8988T (cell line): ENCODE measurements at regions not wholly inside any gene's neighbourhood (a gene's known extent, or its start where the extent isn't known, plus 50 kb on each side); places are given as distances from the start of the nearest gene placed in this dataset.

Source experiments
- DNase-seq: peaks from one replicate; pipeline ENCODE4 v3.0.0; 2011

- DNase-seq, result no peak
Measured at GRCh38 chr16:5446623-5447240, 349.1 kb upstream of the EEF2KMT start.

- DNase-seq, result no peak
Measured at GRCh38 chr16:5444189-5444588, 346.6 kb upstream of the EEF2KMT start.

- no peak for DNase-seq
Measured at GRCh38 chr16:5442986-5443385, 345.4 kb upstream of the EEF2KMT start.

- no peak for DNase-seq
Measured at GRCh38 chr16:5442054-5442453, 344.5 kb upstream of the EEF2KMT start.

- DNase-seq, result no peak
Measured at GRCh38 chr16:5438591-5438990, 341.0 kb upstream of the EEF2KMT start.

GRCh38 chr16:5433587-5433986, 336.0 kb upstream of the EEF2KMT start:
- no peak for DNase-seq

GRCh38 chr16:5432166-5432565, 334.6 kb upstream of the EEF2KMT start:
- DNase-seq, result no peak

- no peak for DNase-seq
Measured at GRCh38 chr16:5430598-5430997, 333.0 kb upstream of the EEF2KMT start.

GRCh38 chr16:5428932-5429331, 331.3 kb upstream of the EEF2KMT start:
- no peak for DNase-seq

- DNase-seq, result no peak
Measured at GRCh38 chr16:5427571-5427970, 330.0 kb upstream of the EEF2KMT start.

- no peak for DNase-seq
Measured at GRCh38 chr16:5422643-5423496, 325.3 kb upstream of the EEF2KMT start.

GRCh38 chr16:5422047-5422446, 324.5 kb upstream of the EEF2KMT start:
- no peak for DNase-seq

GRCh38 chr16:5416013-5416412, 318.4 kb upstream of the EEF2KMT start:
- no peak for DNase-seq

- DNase-seq, result no peak
Measured at GRCh38 chr16:5415123-5415522, 317.5 kb upstream of the EEF2KMT start.

GRCh38 chr16:5412731-5413130, 315.1 kb upstream of the EEF2KMT start:
- no peak for DNase-seq

GRCh38 chr16:5398203-5398602, 300.6 kb upstream of the EEF2KMT start:
- no peak for DNase-seq

GRCh38 chr16:5396880-5397279, 299.3 kb upstream of the EEF2KMT start:
- DNase-seq, result no peak

- DNase-seq, result no peak
Measured at GRCh38 chr16:5393070-5393469, 295.5 kb upstream of the EEF2KMT start.

- no peak for DNase-seq
Measured at GRCh38 chr16:5386989-5387388, 289.4 kb upstream of the EEF2KMT start.

- no peak for DNase-seq
Measured at GRCh38 chr16:5385811-5386210, 288.2 kb upstream of the EEF2KMT start.

GRCh38 chr16:5385115-5385514, 287.5 kb upstream of the EEF2KMT start:
- DNase-seq, result no peak

- DNase-seq, result no peak
Measured at GRCh38 chr16:5383737-5384136, 286.1 kb upstream of the EEF2KMT start.

- no peak for DNase-seq
Measured at GRCh38 chr16:5382484-5382883, 284.9 kb upstream of the EEF2KMT start.

GRCh38 chr16:5381481-5381880, 283.9 kb upstream of the EEF2KMT start:
- DNase-seq, result no peak

- DNase-seq, result no peak
Measured at GRCh38 chr16:5379954-5380353, 282.4 kb upstream of the EEF2KMT start.
